ENCODE measurements at regions not wholly inside any gene's neighbourhood (a gene's known extent, or its start where the extent isn't known, plus 50 kb on each side); places are given as distances from the start of the nearest gene placed in this dataset.

- Histone ChIP-seq H4K20me1 (ENCODE audit: control insufficient read depth, insufficient read depth, low read depth, low read length) (no peaks in the 10 kb centered on the region), H3K4me2 (ENCODE audit: low read length) (no peak overlapping the region), H3K79me2 (ENCODE audit: control insufficient read depth, low read length) (no peaks in the 10 kb centered on the region), H3K27ac (ENCODE audit: low read depth, low read length) (no peak overlapping the region), H3K9me2 (replicated peaks; ENCODE audit: control insufficient read depth, low read length) (no peaks in the 10 kb centered on the region), H3F3A (ENCODE audit: control insufficient read depth, insufficient read depth) (no peaks in the 10 kb centered on the region), H3K36me3 (ENCODE audit: control insufficient read depth, low read length) (no peaks in the 10 kb centered on the region), H3K9me3 (ENCODE audit: control insufficient read depth, insufficient read depth, low read length) (peaks cover 4% of the 10 kb centered on the region; the same call in 1 of the 2 replicates), H3K27me3 (ENCODE audit: control insufficient read depth, low read length) (no peaks in the 10 kb centered on the region), H3K4me3 (ENCODE audit: low read length) (no peak overlapping the region), H3K4me1 (ENCODE audit: control insufficient read depth, low read length) (no peaks in the 10 kb centered on the region)
- no peak for TF ChIP-seq CTCF (IDR thresholded peaks at IDR 0.05; ENCODE audit: low read depth, low read length, poor library complexity, severe bottlenecking)
- TF ChIP-seq EZH2phosphoT487 (IDR thresholded peaks at IDR 0.05; ENCODE audit: borderline replicate concordance, low read length) = no peak
Measured at GRCh38 chr4:188691811-188692210, 552.6 kb downstream of the TRIML1 start.

- H4K20me1 ChIP-seq (ENCODE audit: control insufficient read depth, insufficient read depth, low read depth, low read length) = no peaks in the 10 kb centered on the region
- H3F3A ChIP-seq (ENCODE audit: control insufficient read depth, insufficient read depth) = no peaks in the 10 kb centered on the region
- H3K27ac ChIP-seq (ENCODE audit: low read depth, low read length) = no peak overlapping the region
- H3K36me3 ChIP-seq (ENCODE audit: control insufficient read depth, low read length) = no peaks in the 10 kb centered on the region
- H3K27me3 ChIP-seq (ENCODE audit: control insufficient read depth, low read length) = no peaks in the 10 kb centered on the region
- H3K4me1 ChIP-seq (ENCODE audit: control insufficient read depth, low read length) = no peaks in the 10 kb centered on the region
- TF ChIP-seq EZH2phosphoT487 (IDR thresholded peaks at IDR 0.05; ENCODE audit: borderline replicate concordance, low read length) = no peak
- TF ChIP-seq CTCF (IDR thresholded peaks at IDR 0.05; ENCODE audit: low read depth, low read length, poor library complexity, severe bottlenecking) = no peak
- no peaks in the 10 kb centered on the region for H3K9me2 ChIP-seq (replicated peaks; ENCODE audit: control insufficient read depth, low read length)
- no peaks in the 10 kb centered on the region for H3K9me3 ChIP-seq (ENCODE audit: control insufficient read depth, insufficient read depth, low read length)
- no peak overlapping the region for H3K4me2 ChIP-seq (ENCODE audit: low read length)
- no peaks in the 10 kb centered on the region for H3K79me2 ChIP-seq (ENCODE audit: control insufficient read depth, low read length)
- H3K4me3 ChIP-seq (ENCODE audit: low read length) = no peak overlapping the region
Measured at GRCh38 chr4:188695261-188695660, 556.0 kb downstream of the TRIML1 start.

- Histone ChIP-seq H3K4me2 (ENCODE audit: low read length) (no peak overlapping the region), H3F3A (ENCODE audit: control insufficient read depth, insufficient read depth) (no peaks in the 10 kb centered on the region), H3K79me2 (ENCODE audit: control insufficient read depth, low read length) (no peaks in the 10 kb centered on the region), H3K27ac (ENCODE audit: low read depth, low read length) (no peak overlapping the region), H3K4me3 (ENCODE audit: low read length) (no peak overlapping the region), H3K9me2 (replicated peaks; ENCODE audit: control insufficient read depth, low read length) (no peaks in the 10 kb centered on the region), H3K27me3 (ENCODE audit: control insufficient read depth, low read length) (no peaks in the 10 kb centered on the region), H3K4me1 (ENCODE audit: control insufficient read depth, low read length) (no peaks in the 10 kb centered on the region), H3K36me3 (ENCODE audit: control insufficient read depth, low read length) (no peaks in the 10 kb centered on the region), H4K20me1 (ENCODE audit: control insufficient read depth, insufficient read depth, low read depth, low read length) (no peaks in the 10 kb centered on the region), H3K9me3 (ENCODE audit: control insufficient read depth, insufficient read depth, low read length) (no peaks in the 10 kb centered on the region)
- TF ChIP-seq EZH2phosphoT487 (IDR thresholded peaks at IDR 0.05; ENCODE audit: borderline replicate concordance, low read length) (no peak), CTCF (IDR thresholded peaks at IDR 0.05; ENCODE audit: low read depth, low read length, poor library complexity, severe bottlenecking) (no peak)
Measured at GRCh38 chr4:188697243-188697642, 558.0 kb downstream of the TRIML1 start.

GRCh38 chr4:188701952-188702351 lies 562.7 kb downstream of the TRIML1 start:
- no peaks in the 10 kb centered on the region for H3K27me3 ChIP-seq (ENCODE audit: control insufficient read depth, low read length)
- H3K9me3 ChIP-seq (ENCODE audit: control insufficient read depth, insufficient read depth, low read length) = no peaks in the 10 kb centered on the region
- H4K20me1 ChIP-seq (ENCODE audit: control insufficient read depth, insufficient read depth, low read depth, low read length) = no peaks in the 10 kb centered on the region
- no peaks in the 10 kb centered on the region for H3K4me1 ChIP-seq (ENCODE audit: control insufficient read depth, low read length)
- no peaks in the 10 kb centered on the region for H3K79me2 ChIP-seq (ENCODE audit: control insufficient read depth, low read length)
- no peak overlapping the region for H3K4me3 ChIP-seq (ENCODE audit: low read length)
- H3F3A ChIP-seq (ENCODE audit: control insufficient read depth, insufficient read depth) = no peaks in the 10 kb centered on the region
- no peaks in the 10 kb centered on the region for H3K36me3 ChIP-seq (ENCODE audit: control insufficient read depth, low read length)
- no peaks in the 10 kb centered on the region for H3K9me2 ChIP-seq (replicated peaks; ENCODE audit: control insufficient read depth, low read length)
- H3K4me2 ChIP-seq (ENCODE audit: low read length) = no peak overlapping the region
- no peak overlapping the region for H3K27ac ChIP-seq (ENCODE audit: low read depth, low read length)
- no peak for TF ChIP-seq EZH2phosphoT487 (IDR thresholded peaks at IDR 0.05; ENCODE audit: borderline replicate concordance, low read length)
- no peak for TF ChIP-seq CTCF (IDR thresholded peaks at IDR 0.05; ENCODE audit: low read depth, low read length, poor library complexity, severe bottlenecking)

Measured in DOHH2 (cell line).